A549 (cell line): ENCODE measurements at regions not wholly inside any gene's neighbourhood (a gene's known extent, or its start where the extent isn't known, plus 50 kb on each side); places are given as distances from the start of the nearest gene placed in this dataset.

Source experiments
- ATAC-seq, 2 experiments: fragments of 200-7000 bp in 1 of 2; fragments of >200 bp in 1 of 2; cut with Nextera tagmentation in 1 of 2; cut with Tn5 transposase in 1 of 2; 3 replicates each; pipeline versions ENCODE4 v1.8.0 to v1.9.1; 2018 to 2020; ENCODE audit warnings: mild to moderate bottlenecking in 1 of 2, moderate library complexity in 1 of 2
- CTCF ChIA-PET: fragments of 300-600 bp; sonication (Branson Sonifier 250); formaldehyde crosslinking; extraction: SDS; loops from one replicate; lab custom pipeline; 2021; ENCODE audit warnings: antibody characterized with exemption, inconsistent platforms; lab: Yijun Ruan, JAX
- POLR2A ChIA-PET: fragments of 350-600 bp; formaldehyde crosslinking; extraction: SDS; loops from one replicate; lab custom pipeline; 2021; ENCODE audit warnings: antibody characterized with exemption, inconsistent platforms; lab: Yijun Ruan, JAX
- DNase-seq, 2 experiments: peaks; one replicate each; pipeline versions ENCODE4 v3.0.0 to v3.0.0-alpha.2; 2011 to 2016; ENCODE audit warnings: low read depth in 1 of 2, low spot score in 1 of 2
- FAIRE-seq: peaks from 2 replicates; lab custom pipeline; 2011; peaks lifted over from hg19 to GRCh38; lab: Jason Lieb, UNC
- H3K27ac ChIP-seq, 2 experiments: fragments of >200 bp; sonication (Bioruptor Twin); formaldehyde crosslinking; 3 replicates each; pipeline ENCODE4 v1.5.1; 2016 to 2017
- H3K4me1 ChIP-seq: fragments of >200 bp; sonication (Bioruptor Twin); formaldehyde crosslinking; 3 replicates; pipeline ENCODE4 v1.6.1; 2016
- H3K4me2 ChIP-seq: fragments of >200 bp; sonication (Bioruptor Twin); formaldehyde crosslinking; 3 replicates; pipeline ENCODE4 v1.6.1; 2016
- H3K4me3 ChIP-seq: fragments of >200 bp; sonication (Bioruptor Twin); formaldehyde crosslinking; 3 replicates; pipeline ENCODE4 v1.5.1; 2016
- H3K9me3 ChIP-seq: fragments of >200 bp; sonication (Bioruptor Twin); formaldehyde crosslinking; 3 replicates; pipeline ENCODE4 v1.6.1; 2016
- CBX8 ChIP-seq: fragments of 200-600 bp; sonication (generic); IDR thresholded peaks from 2 replicates; pipeline ENCODE4 v1.6.1; 2016
- CHD2 ChIP-seq: fragments of 150-350 bp; IDR thresholded peaks from 2 replicates; pipeline ENCODE4 v1.6.1; 2014; ENCODE audit warnings: low read length; ENCODE audit not compliant: partially characterized antibody
- FOSB ChIP-seq: fragments of 250-450 bp; sonication (Bioruptor Pico); IDR thresholded peaks from 2 replicates; pipeline ENCODE4 v1.5.0; 2020; ENCODE audit warnings: mild to moderate bottlenecking, moderate library complexity
- FOSL2 ChIP-seq, 2 experiments: fragments of 450-650 bp in 1 of 2; fragments of >200 bp in 1 of 2; sonication (Bioruptor Twin) in 1 of 2; formaldehyde crosslinking; IDR thresholded peaks; 2 replicates each; pipeline versions ENCODE4 v1.5.0 to v1.6.1; 2016 to 2020; ENCODE audit warnings: mild to moderate bottlenecking in 1 of 2, moderate library complexity in 1 of 2
- HDAC2 ChIP-seq: fragments of 200-600 bp; sonication (generic); IDR thresholded peaks from 2 replicates; pipeline ENCODE4 v1.6.1; 2016
- HEYL ChIP-seq: fragments of 250-450 bp; sonication (Bioruptor Pico); IDR thresholded peaks from 2 replicates; pipeline ENCODE4 v1.8.0; 2021; ENCODE audit warnings: mild to moderate bottlenecking, moderate library complexity
- HOXA7 ChIP-seq: fragments of 250-450 bp; sonication (Bioruptor Pico); IDR thresholded peaks from 2 replicates; pipeline ENCODE4 v1.5.0; 2020; ENCODE audit warnings: mild to moderate bottlenecking, moderate library complexity
- HOXB13 ChIP-seq: fragments of 250-450 bp; sonication (Bioruptor Pico); IDR thresholded peaks from 2 replicates; pipeline ENCODE4 v1.5.0; 2020; ENCODE audit warnings: low read depth, mild to moderate bottlenecking, moderate library complexity
- HOXB5 ChIP-seq: fragments of 250-450 bp; sonication (Bioruptor Pico); IDR thresholded peaks from 2 replicates; pipeline ENCODE4 v1.5.0; 2020; ENCODE audit warnings: mild to moderate bottlenecking, moderate library complexity
- KDM1A ChIP-seq: fragments of 200-600 bp; sonication (generic); IDR thresholded peaks from 2 replicates; pipeline ENCODE4 v1.6.1; 2016; ENCODE audit warnings: low read depth, mild to moderate bottlenecking
- KDM5A ChIP-seq: fragments of 200-600 bp; sonication (generic); IDR thresholded peaks from 2 replicates; pipeline ENCODE4 v1.6.1; 2016; ENCODE audit warnings: antibody characterized with exemption, mild to moderate bottlenecking
- MAX ChIP-seq: IDR thresholded peaks from 2 replicates; pipeline ENCODE4 v1.6.1; 2012
- MYC ChIP-seq: IDR thresholded peaks from 2 replicates; pipeline ENCODE4 v1.6.1; 2012; ENCODE audit warnings: mild to moderate bottlenecking, inconsistent platforms, low read length, improper control_type of control experiment, borderline replicate concordance
- NFE2L2 ChIP-seq: fragments of 150-350 bp; conservative IDR thresholded peaks from 2 replicates; pipeline ENCODE4 v1.6.1; 2014; ENCODE audit warnings: low read length
- POLR2AphosphoS2 ChIP-seq: conservative IDR thresholded peaks from 2 replicates; pipeline ENCODE4 v1.6.1; 2012; ENCODE audit warnings: low read length, improper control_type of control experiment, inconsistent platforms
- RARB ChIP-seq: fragments of 250-450 bp; sonication (Bioruptor Pico); IDR thresholded peaks from 2 replicates; pipeline ENCODE4 v1.8.0; 2021; ENCODE audit warnings: mild to moderate bottlenecking, moderate library complexity
- SMC3 ChIP-seq: fragments of >200 bp; sonication (Bioruptor Twin); formaldehyde crosslinking; IDR thresholded peaks from 3 replicates; pipeline ENCODE4 v1.6.1; 2018; ENCODE audit warnings: inconsistent platforms
- ZC3H11A ChIP-seq: fragments of 450-650 bp; IDR thresholded peaks from 2 replicates; pipeline ENCODE4 v1.6.1; 2014; ENCODE audit warnings: antibody characterized with exemption, mild to moderate bottlenecking
- ZFP36 ChIP-seq: fragments of 450-650 bp; IDR thresholded peaks from 2 replicates; pipeline ENCODE4 v1.6.1; 2014; ENCODE audit warnings: borderline replicate concordance; ENCODE audit not compliant: partially characterized antibody
- ZNF302 ChIP-seq: fragments of 250-450 bp; sonication (Bioruptor Pico); IDR thresholded peaks from 2 replicates; pipeline ENCODE4 v1.9.0; 2021; ENCODE audit warnings: inconsistent platforms, mild to moderate bottlenecking, moderate library complexity
- ZSCAN20 ChIP-seq: fragments of 250-450 bp; sonication (Bioruptor Pico); IDR thresholded peaks from 2 replicates; pipeline ENCODE4 v1.8.0; 2022; ENCODE audit warnings: mild to moderate bottlenecking, moderate library complexity
- WGBS: methylation state at CpG from one replicate; pipeline ENCODE4 v1.1.6; 2017; ENCODE audit errors: missing lambda C conversion rate; 5-methylcytosine and 5-hydroxymethylcytosine counted together

GRCh38 chr9:129513282-129513681, 107.6 kb downstream of the C9orf50 start:
- ChIA-PET POLR2A (interaction anchor here (1.0 kb wide), 1 partner anchor 17 kb away, joined by 11 read pairs; no protein-coding TSS in a partner anchor), CTCF (interaction anchor here (1.9 to 2.3 kb wide), 2 partner anchors 14 to 98 kb away, joined by 5 to 8 read pairs; no protein-coding TSS in a partner anchor)
- no peak for TF ChIP-seq CBX8
- TF ChIP-seq KDM1A: 0 out of 2 replicates have a peak, but pooled peaks have one; percentile 49
- FAIRE-seq: no peak
- no peak for ATAC-seq
- H3K4me2 ChIP-seq: no peak overlapping the region
- WGBS: 25% methylated on average over 3 of the region's 3 CpGs
- peaks cover 80% of the 10 kb centered on the region for H3K9me3 ChIP-seq
- no peak overlapping the region for H3K4me3 ChIP-seq
- no peak overlapping the region for H3K27ac ChIP-seq
- DNase-seq: peak in 1 of 2 experiments; percentile 44
- no peaks in the 10 kb centered on the region for H3K4me1 ChIP-seq

- FAIRE-seq: no peak
- peaks cover 66% of the 10 kb centered on the region for H3K9me3 ChIP-seq
- H3K4me2 ChIP-seq: no peak overlapping the region
- ChIA-PET CTCF (interaction anchor here (0.9 to 2.3 kb wide), 6 partner anchors 8 to 373 kb away, joined by 3 to 5 read pairs (median 3); no protein-coding TSS in a partner anchor), POLR2A (interaction anchor here (0.6 to 1.2 kb wide), 3 partner anchors 21 to 58 kb away, joined by 3 to 6 read pairs (median 3); no protein-coding TSS in a partner anchor)
- no peak overlapping the region for H3K27ac ChIP-seq
- H3K4me3 ChIP-seq: no peak overlapping the region
- ATAC-seq: peak; percentile 9 to 15; a peak in 4 of 6 replicates
- 79% methylated on average over 9 of the region's 9 CpGs for WGBS
- TF ChIP-seq MAX (no peak), FOSB (CRISPR knock-in tag) (no peak), ZSCAN20 (CRISPR knock-in tag) (no peak), CBX8 (no peak), ZNF302 (no peak), HOXB13 (CRISPR knock-in tag) (no peak), CHD2 (no peak)
- DNase-seq: no peak
- peaks cover 10% of the 10 kb centered on the region for H3K4me1 ChIP-seq
These were observed 109.5 kb downstream of the C9orf50 start for GRCh38 chr9:129511285-129511900.

- DNase-seq: peak in 1 of 2 experiments; percentile 60
- TF ChIP-seq HOXB13 (CRISPR knock-in tag) (no peak), FOSL2 (IDR thresholded peaks at IDR 0.05) (no peak), FOSL2 (CRISPR knock-in tag; IDR thresholded peaks at IDR 0.05) (peak; percentile 51), ZFP36 (no peak), MAX (no peak), SMC3 (no peak), HEYL (no peak)
- Histone ChIP-seq H3K4me1 (peaks cover 22% of the 10 kb centered on the region), H3K27ac (peak overlapping the region in 1 of 2 experiments; percentile 26; a peak in 3 of 6 replicates), H3K4me3 (no peak overlapping the region), H3K4me2 (no peak overlapping the region), H3K9me3 (peaks cover 49% of the 10 kb centered on the region)
- ChIA-PET CTCF (interaction anchor here (0.9 to 1.6 kb wide), 2 partner anchors 101 to 336 kb away, joined by 3 read pairs; no protein-coding TSS in a partner anchor), POLR2A (interaction anchor here (0.5 kb wide), 1 partner anchor 43 kb away, joined by 5 read pairs; no protein-coding TSS in a partner anchor)
- WGBS: 52% methylated on average over 4 of the region's 4 CpGs
- no peak for FAIRE-seq
- ATAC-seq: peak; percentile 35 to 43; a peak in 4 of 6 replicates
These were observed 111.4 kb downstream of the C9orf50 start for GRCh38 chr9:129509533-129509928.

- CTCF ChIA-PET: interaction anchor here (1.5 to 1.6 kb wide), 3 partner anchors 333 to 365 kb away, joined by 3 to 5 read pairs (median 4); no protein-coding TSS in a partner anchor
These were observed 113.1 kb downstream of the C9orf50 start for GRCh38 chr9:129507805-129508204.

More at GRCh38 chr9:129507805-129508204, 113.1 kb downstream of the C9orf50 start:
- FAIRE-seq (no peak), ATAC-seq (no peak), DNase-seq (no peak)
- Histone ChIP-seq H3K9me3 (peaks cover 33% of the 10 kb centered on the region), H3K27ac (peak overlapping the region; percentile 67 to 79; a peak in 4 of 6 replicates), H3K4me3 (no peak overlapping the region), H3K4me2 (no peak overlapping the region), H3K4me1 (peaks cover 39% of the 10 kb centered on the region)
- TF ChIP-seq HDAC2 (no peak), FOSB (CRISPR knock-in tag) (no peak), HOXA7 (CRISPR knock-in tag) (no peak), HOXB5 (CRISPR knock-in tag) (no peak), NFE2L2 (no peak), KDM1A (no peak), POLR2AphosphoS2 (no peak), RARB (CRISPR knock-in tag) (no peak), ZC3H11A (no peak), ZNF302 (no peak), KDM5A (no peak), MYC (no peak)
- WGBS: 95% methylated on average over 5 of the region's 5 CpGs
- POLR2A ChIA-PET: interaction anchor here (0.6 to 1.3 kb wide), 3 partner anchors 10 to 333 kb away, joined by 3 to 7 read pairs (median 3); no protein-coding TSS in a partner anchor
